ENCODE measurements at regions not wholly inside any gene's neighbourhood (a gene's known extent, or its start where the extent isn't known, plus 50 kb on each side); places are given as distances from the start of the nearest gene placed in this dataset.

DNA sequence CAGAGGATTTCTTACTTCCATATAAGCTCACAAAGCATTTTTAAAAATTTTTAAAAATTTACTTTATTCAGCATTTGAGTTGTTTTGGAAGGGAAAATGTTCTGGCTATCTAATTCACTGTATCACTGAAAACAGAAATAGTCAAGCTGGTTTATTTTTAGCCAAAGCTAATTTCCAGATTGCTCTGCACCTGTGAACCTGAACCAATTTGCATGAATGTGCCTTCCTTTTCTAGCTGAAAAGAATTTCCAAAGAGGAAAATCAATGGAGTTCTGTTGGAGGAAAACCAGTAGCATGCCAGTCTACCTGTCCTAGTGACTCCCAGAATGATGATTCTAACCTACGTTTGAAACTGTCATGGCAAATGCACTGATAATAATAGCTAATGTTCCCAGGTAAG is 134.2 kb upstream of the LIPC start:
- TF ChIP-seq, protein P1, sequence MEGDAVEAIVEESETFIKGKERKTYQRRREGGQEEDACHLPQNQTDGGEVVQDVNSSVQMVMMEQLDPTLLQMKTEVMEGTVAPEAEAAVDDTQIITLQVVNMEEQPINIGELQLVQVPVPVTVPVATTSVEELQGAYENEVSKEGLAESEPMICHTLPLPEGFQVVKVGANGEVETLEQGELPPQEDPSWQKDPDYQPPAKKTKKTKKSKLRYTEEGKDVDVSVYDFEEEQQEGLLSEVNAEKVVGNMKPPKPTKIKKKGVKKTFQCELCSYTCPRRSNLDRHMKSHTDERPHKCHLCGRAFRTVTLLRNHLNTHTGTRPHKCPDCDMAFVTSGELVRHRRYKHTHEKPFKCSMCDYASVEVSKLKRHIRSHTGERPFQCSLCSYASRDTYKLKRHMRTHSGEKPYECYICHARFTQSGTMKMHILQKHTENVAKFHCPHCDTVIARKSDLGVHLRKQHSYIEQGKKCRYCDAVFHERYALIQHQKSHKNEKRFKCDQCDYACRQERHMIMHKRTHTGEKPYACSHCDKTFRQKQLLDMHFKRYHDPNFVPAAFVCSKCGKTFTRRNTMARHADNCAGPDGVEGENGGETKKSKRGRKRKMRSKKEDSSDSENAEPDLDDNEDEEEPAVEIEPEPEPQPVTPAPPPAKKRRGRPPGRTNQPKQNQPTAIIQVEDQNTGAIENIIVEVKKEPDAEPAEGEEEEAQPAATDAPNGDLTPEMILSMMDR (IDR thresholded peaks at IDR 0.05; ENCODE audit: extremely low read depth, missing control alignments), result no peak
- DNase-seq (ENCODE audit: low spot score), result no peak

DNA sequence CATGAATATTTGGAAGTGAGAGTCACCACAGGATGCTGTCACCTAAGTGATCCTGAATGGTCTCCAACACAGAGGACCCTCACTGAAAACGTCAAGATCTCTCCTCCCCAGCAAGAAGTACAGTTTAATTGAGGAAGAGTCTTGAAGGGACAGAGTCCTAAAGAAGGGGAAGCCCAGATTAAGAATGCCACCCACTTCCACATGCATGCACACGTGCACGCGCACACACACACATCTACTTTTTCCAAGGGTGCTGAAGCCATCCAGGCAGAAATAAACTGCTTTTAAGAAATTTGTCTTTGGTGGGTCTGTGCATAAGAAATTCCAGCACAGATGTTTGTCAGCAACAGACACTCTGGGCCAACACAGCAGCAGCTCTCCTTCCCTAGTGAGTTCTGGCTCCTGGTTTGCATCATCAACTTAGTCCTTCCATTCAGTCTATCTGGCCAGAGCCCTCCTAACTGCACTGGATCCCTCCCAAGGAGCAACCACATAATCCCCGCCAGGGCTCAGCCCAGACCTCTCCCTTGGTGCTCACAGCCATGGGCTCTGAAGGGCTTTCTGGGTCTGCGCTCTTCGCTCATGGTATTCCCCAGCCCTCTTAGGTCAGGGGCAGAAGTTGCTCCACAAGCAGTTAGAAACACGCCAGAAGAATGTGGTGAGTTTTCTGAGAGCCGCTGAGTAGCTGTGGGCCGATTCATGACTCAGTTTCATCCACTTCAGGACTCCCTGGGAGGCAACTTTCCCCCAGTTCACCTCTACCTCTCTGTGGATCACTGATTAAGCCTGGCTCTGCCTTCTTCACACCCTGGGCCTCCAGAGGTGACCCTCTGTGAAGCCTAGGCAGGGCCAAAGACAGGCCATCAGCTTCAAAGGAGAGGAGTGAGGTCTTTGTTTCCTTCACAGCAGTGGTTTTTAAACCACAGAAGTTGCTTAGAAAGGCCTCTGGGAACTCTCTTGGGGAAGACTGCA is 132.6 kb upstream of the LIPC start:
- TF ChIP-seq, protein P1 (IDR thresholded peaks at IDR 0.05; ENCODE audit: extremely low read depth, missing control alignments), result no peak
- no peak for DNase-seq (ENCODE audit: low spot score)

DNA sequence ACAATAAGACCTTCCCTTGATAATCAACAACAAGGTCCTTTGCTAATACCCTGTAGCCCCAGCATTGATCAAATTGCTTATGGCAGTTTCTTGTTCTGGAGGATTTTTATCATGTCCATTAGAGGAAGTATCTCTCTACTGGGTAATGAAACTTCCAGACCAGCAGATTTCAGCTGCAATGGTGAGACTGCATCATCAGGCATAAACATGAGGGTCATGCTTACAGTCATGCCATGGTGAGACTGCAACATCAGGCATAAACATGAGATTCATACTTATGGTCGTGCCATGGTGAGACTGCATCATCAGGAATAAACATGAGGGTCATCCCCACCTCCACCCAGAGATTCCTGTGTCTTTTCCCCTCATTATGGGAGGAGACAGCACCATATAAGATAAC is 129.0 kb upstream of the LIPC start:
- no peak for DNase-seq (ENCODE audit: low spot score)
- TF ChIP-seq, protein P1 (IDR thresholded peaks at IDR 0.05; ENCODE audit: extremely low read depth, missing control alignments), result no peak

DNA sequence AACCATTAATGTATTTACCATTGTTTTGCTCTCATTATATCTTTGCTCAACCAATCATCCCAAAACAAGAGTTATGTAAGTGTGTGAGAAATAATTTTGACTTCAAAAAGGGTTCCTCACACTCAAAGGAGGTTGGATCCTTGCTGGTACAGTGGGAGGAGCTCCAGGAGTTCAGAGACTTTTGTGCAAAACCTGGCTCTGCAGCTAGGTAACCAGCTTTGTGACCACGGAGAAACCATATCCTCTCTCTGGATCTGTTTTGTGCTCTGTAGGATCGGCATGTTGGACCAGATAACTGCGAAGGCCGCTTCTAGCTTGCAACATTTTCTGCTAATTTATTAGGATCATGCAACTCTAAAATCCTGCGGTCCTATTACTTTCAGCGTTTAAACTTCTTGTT is 128.6 kb upstream of the LIPC start:
- TF ChIP-seq, protein P1 (IDR thresholded peaks at IDR 0.05; ENCODE audit: extremely low read depth, missing control alignments), result no peak
- no peak for DNase-seq (ENCODE audit: low spot score)

DNA sequence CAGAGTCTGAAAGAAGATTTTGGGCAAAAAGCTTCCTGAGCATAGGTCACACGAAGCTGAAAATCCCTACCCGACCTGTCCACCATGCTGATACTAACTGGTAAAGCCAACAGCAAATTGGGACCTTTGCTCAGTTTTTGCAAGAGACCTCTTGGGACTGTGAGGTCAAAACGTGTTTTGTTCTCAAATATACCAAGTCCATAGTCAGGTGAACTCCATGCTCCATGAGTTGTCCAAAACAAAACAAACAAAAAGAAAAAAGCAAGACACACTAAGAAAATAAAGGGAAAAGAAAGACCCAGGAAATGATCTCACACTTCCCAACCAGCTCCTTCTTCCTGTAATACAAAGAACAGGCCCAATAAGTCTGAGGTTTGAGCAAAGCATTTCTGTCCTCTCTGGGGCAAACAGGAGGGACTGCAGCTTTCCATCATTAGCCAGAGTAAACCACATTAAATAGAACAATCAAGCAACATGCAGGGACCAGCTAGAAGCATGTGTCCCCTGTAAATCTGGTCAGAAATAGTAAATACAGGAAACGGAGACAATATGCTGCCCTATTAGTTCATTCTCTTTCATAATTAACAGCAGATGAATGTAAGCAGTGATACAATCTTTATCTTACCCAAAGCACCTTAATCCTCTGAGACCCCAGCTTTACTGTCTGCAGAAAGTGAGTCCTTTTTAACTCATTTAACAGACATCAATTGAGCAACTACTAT is 125.0 kb upstream of the LIPC start:
- no peak for DNase-seq (ENCODE audit: low spot score)
- TF ChIP-seq, protein P1 (IDR thresholded peaks at IDR 0.05; ENCODE audit: extremely low read depth, missing control alignments), result no peak

DNA sequence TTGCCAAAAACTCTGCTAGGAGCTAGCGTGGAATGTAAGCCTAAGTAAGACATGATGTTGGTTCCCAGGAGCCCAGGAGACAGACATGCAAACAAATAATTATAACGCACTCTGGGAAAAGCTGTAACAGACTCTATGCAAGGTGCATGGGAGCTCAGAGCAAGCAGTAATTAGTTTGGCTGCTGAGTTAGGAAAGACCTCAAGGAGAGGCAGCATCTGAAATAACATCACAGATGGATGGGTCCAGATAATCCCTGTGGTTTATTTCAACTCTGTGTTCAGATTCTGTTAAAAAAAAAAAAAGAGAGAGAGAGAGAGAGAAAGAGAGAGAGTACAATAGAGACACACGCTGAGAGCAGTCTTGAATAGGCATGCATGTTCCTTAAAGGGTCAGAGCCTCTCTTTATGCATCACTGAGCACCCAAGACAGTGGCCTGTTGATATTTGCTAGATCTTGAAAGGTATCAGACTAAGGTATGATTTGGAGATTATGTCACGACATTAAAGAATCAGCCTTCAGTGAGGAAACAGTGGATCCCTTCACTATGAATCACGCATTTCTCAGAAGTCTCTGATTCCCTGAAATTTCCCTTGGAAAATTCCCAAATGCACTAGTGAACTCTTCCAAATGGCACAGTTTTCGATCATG is 124.4 kb upstream of the LIPC start:
- no peak for DNase-seq (ENCODE audit: low spot score)

More for the DNA sequence above, 124.4 kb upstream of the LIPC start:
- TF ChIP-seq, protein P1 (IDR thresholded peaks at IDR 0.05; ENCODE audit: extremely low read depth, missing control alignments), result no peak
